ENCODE measurements at regions not wholly inside any gene's neighbourhood (a gene's known extent, or its start where the extent isn't known, plus 50 kb on each side); places are given as distances from the start of the nearest gene placed in this dataset.

GRCh38 chr13:97866751-97867150 lies 86.7 kb upstream of the IPO5 start:
- Histone ChIP-seq H3K36me3 (ENCODE audit: control insufficient read depth in 2 of 2, extremely low read depth in 1 of 2, insufficient read depth in 1 of 2, low read length in 1 of 2) (no peaks in the 10 kb centered on the region), H3K9me3 (no peaks in the 10 kb centered on the region), H3K4me1 (ENCODE audit: control insufficient read depth in 1 of 2, extremely low read depth in 1 of 2, insufficient read depth in 2 of 2, low read length in 2 of 2) (no peaks in the 10 kb centered on the region), H3K27me3 (replicated peaks in 1 of 2; ENCODE audit: control insufficient read depth in 2 of 2, extremely low read depth in 1 of 2, insufficient read depth in 2 of 2, low read length in 1 of 2) (no peaks in the 10 kb centered on the region), H3K4me3 (ENCODE audit: control insufficient read depth in 1 of 2, extremely low read depth in 1 of 2, low read length in 1 of 2) (no peak overlapping the region), H3K27ac (ENCODE audit: low read length) (no peak overlapping the region)
- DNase-seq = no peak
- Mint-ChIP-seq H3K36me3 (no peaks in the 10 kb centered on the region), H3K4me1 (no peaks in the 10 kb centered on the region), H3K27ac (no peak overlapping the region), H3K9me3 (no peaks in the 10 kb centered on the region), H3K27me3 (peaks cover 7% of the 10 kb centered on the region in 2 donors), H3K4me3 (no peak overlapping the region)
- no CpG with 5 or more reads among the region's 3 CpGs for WGBS (ENCODE audit: insufficient coverage)
- no peak for ATAC-seq (replicated peaks in 1 of 4)
- ChIA-PET POLR2A (no interaction called here), CTCF (interaction anchor here in 1 of 2 donors (0.7 kb wide), 1 partner anchor 216 kb away, joined by 3 read pairs; no protein-coding TSS in a partner anchor)

- H3K36me3 Mint-ChIP-seq = no peaks in the 10 kb centered on the region
- DNase-seq (no peak), ATAC-seq (replicated peaks in 1 of 4) (no peak)
- Histone ChIP-seq H3K9me3 (no peaks in the 10 kb centered on the region), H3K36me3 (ENCODE audit: control insufficient read depth in 2 of 2, extremely low read depth in 1 of 2, insufficient read depth in 1 of 2, low read length in 1 of 2) (no peaks in the 10 kb centered on the region), H3K4me3 (ENCODE audit: control insufficient read depth in 1 of 2, extremely low read depth in 1 of 2, low read length in 1 of 2) (no peak overlapping the region), H3K27me3 (replicated peaks in 1 of 2; ENCODE audit: control insufficient read depth in 2 of 2, extremely low read depth in 1 of 2, insufficient read depth in 2 of 2, low read length in 1 of 2) (peaks cover 0 to 3% of the 10 kb centered on the region in 2 experiments), H3K4me1 (ENCODE audit: control insufficient read depth in 1 of 2, extremely low read depth in 1 of 2, insufficient read depth in 2 of 2, low read length in 2 of 2) (no peaks in the 10 kb centered on the region), H3K27ac (ENCODE audit: low read length) (no peak overlapping the region)
- no CpG with 5 or more reads among the region's 1 CpG for WGBS (ENCODE audit: insufficient coverage)
- H3K27ac Mint-ChIP-seq = no peak overlapping the region
- ChIA-PET POLR2A (no interaction called here), CTCF (no interaction called here)
- H3K9me3 Mint-ChIP-seq = no peaks in the 10 kb centered on the region
- peaks cover 8 to 16% of the 10 kb centered on the region in 2 donors for H3K27me3 Mint-ChIP-seq
- no peak overlapping the region for H3K4me3 Mint-ChIP-seq
- H3K4me1 Mint-ChIP-seq = no peaks in the 10 kb centered on the region
Measured at GRCh38 chr13:97873398-97873797, 80.1 kb upstream of the IPO5 start.

GRCh38 chr13:97875218-97875617 lies 78.3 kb upstream of the IPO5 start:
- ATAC-seq (replicated peaks in 1 of 4) (no peak), DNase-seq (no peak)
- no peaks in the 10 kb centered on the region for H3K36me3 ChIP-seq (ENCODE audit: control insufficient read depth in 2 of 2, extremely low read depth in 1 of 2, insufficient read depth in 1 of 2, low read length in 1 of 2)
- Mint-ChIP-seq H3K4me3 (no peak overlapping the region), H3K4me1 (no peaks in the 10 kb centered on the region), H3K27ac (no peak overlapping the region), H3K9me3 (no peaks in the 10 kb centered on the region), H3K36me3 (no peaks in the 10 kb centered on the region), H3K27me3 (peaks cover 7 to 23% of the 10 kb centered on the region in 2 donors)
- H3K4me1 ChIP-seq (ENCODE audit: control insufficient read depth in 1 of 2, extremely low read depth in 1 of 2, insufficient read depth in 2 of 2, low read length in 2 of 2) = no peaks in the 10 kb centered on the region
- peaks cover 0 to 5% of the 10 kb centered on the region in 2 experiments for H3K27me3 ChIP-seq (replicated peaks in 1 of 2; ENCODE audit: control insufficient read depth in 2 of 2, extremely low read depth in 1 of 2, insufficient read depth in 2 of 2, low read length in 1 of 2)
- H3K9me3 ChIP-seq = no peaks in the 10 kb centered on the region
- ChIA-PET POLR2A (no interaction called here), CTCF (no interaction called here)
- H3K27ac ChIP-seq (ENCODE audit: low read length) = no peak overlapping the region
- H3K4me3 ChIP-seq (ENCODE audit: control insufficient read depth in 1 of 2, extremely low read depth in 1 of 2, low read length in 1 of 2) = no peak overlapping the region
- WGBS (ENCODE audit: insufficient coverage) = 69% methylated on average over 7 of the region's 9 CpGs

DNA sequence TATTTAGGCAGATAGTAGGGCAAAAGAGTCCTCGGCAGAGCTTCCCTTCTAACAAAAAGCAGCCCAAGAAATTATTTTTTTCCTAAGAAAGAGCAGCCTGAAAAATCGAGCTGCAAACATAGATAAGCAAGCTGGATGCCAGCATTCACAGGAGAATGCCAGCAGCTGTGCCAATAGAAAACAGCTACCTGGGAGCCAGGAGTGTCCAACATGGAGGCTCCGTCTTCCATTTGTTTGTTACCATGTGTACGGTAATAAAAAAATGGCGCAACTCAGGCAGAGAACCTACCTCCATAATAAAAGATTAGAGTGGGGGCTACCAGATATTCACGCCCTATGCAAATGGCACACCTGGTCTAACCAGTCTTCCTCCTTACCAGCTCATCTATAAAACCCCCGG lies 77.6 kb upstream of the IPO5 start:
- H3K4me3 Mint-ChIP-seq = no peak overlapping the region
- peaks cover 10 to 23% of the 10 kb centered on the region in 2 donors for H3K27me3 Mint-ChIP-seq
- POLR2A ChIA-PET = no interaction called here
- CTCF ChIA-PET = no interaction called here
- Histone ChIP-seq H3K36me3 (ENCODE audit: control insufficient read depth in 2 of 2, extremely low read depth in 1 of 2, insufficient read depth in 1 of 2, low read length in 1 of 2) (no peaks in the 10 kb centered on the region), H3K9me3 (no peaks in the 10 kb centered on the region), H3K4me3 (ENCODE audit: control insufficient read depth in 1 of 2, extremely low read depth in 1 of 2, low read length in 1 of 2) (no peak overlapping the region), H3K27me3 (replicated peaks in 1 of 2; ENCODE audit: control insufficient read depth in 2 of 2, extremely low read depth in 1 of 2, insufficient read depth in 2 of 2, low read length in 1 of 2) (peaks cover 0 to 7% of the 10 kb centered on the region in 2 experiments), H3K27ac (ENCODE audit: low read length) (no peak overlapping the region), H3K4me1 (ENCODE audit: control insufficient read depth in 1 of 2, extremely low read depth in 1 of 2, insufficient read depth in 2 of 2, low read length in 2 of 2) (no peaks in the 10 kb centered on the region)
- H3K9me3 Mint-ChIP-seq = no peaks in the 10 kb centered on the region
- 49% methylated on average over 3 of the region's 7 CpGs for WGBS (ENCODE audit: insufficient coverage)
- ATAC-seq (replicated peaks in 1 of 4) (no peak), DNase-seq (no peak)
- no peaks in the 10 kb centered on the region for H3K4me1 Mint-ChIP-seq
- no peaks in the 10 kb centered on the region for H3K36me3 Mint-ChIP-seq
- no peak overlapping the region for H3K27ac Mint-ChIP-seq

DNA sequence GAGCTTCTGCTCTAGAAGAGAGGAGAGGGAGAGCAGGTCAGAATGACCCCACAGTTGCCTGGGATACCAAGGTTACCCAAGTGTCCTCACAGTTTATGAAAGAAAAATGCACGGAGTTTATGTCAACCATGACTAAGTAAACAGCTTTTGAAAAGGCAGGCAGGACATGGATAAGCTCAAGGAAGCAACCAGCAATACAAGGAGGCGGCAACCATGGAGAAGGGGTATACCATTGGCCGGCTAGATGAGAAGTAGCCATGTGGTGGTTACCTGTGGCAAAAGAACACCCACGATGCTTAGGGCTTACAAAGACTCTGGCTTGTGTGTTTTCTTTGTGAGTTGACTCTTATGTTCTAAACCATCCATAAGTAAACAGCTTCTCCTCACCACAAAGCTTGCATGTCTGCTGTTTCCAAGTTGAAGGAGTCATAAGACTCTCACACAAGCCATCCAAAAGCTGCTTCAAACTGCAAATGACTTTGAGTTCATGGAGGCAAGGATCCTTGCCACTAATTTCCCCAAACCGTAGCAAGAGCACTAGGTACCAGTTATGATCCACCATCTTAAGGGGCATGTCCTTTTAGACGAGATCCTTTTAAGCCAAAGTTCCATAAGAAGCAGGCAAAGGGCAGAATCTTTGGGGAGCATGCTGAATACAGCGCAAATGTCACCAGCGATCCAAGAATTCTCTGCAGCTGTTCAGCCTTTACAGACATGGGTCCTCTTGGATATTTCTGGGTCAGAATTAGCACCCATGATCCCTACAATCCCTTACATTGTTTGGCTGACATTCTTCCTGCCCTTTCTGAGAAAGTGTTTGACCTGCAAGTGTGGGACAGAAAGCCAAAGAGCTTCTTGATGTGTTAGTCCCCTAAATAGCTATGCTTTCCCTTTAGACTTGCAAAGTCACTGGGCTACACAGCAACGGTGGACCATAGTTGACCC lies 74.8 kb upstream of the IPO5 start:
- no peak overlapping the region for H3K27ac Mint-ChIP-seq
- Histone ChIP-seq H3K27me3 (replicated peaks in 1 of 2; ENCODE audit: control insufficient read depth in 2 of 2, extremely low read depth in 1 of 2, insufficient read depth in 2 of 2, low read length in 1 of 2) (peaks cover 0 to 13% of the 10 kb centered on the region in 2 experiments), H3K4me3 (ENCODE audit: control insufficient read depth in 1 of 2, extremely low read depth in 1 of 2, low read length in 1 of 2) (no peak overlapping the region), H3K27ac (ENCODE audit: low read length) (no peak overlapping the region), H3K9me3 (no peaks in the 10 kb centered on the region), H3K36me3 (ENCODE audit: control insufficient read depth in 2 of 2, extremely low read depth in 1 of 2, insufficient read depth in 1 of 2, low read length in 1 of 2) (no peaks in the 10 kb centered on the region), H3K4me1 (ENCODE audit: control insufficient read depth in 1 of 2, extremely low read depth in 1 of 2, insufficient read depth in 2 of 2, low read length in 2 of 2) (no peaks in the 10 kb centered on the region)
- peaks cover 20 to 41% of the 10 kb centered on the region in 2 donors for H3K27me3 Mint-ChIP-seq
- no peaks in the 10 kb centered on the region for H3K9me3 Mint-ChIP-seq
- no peak for ATAC-seq (replicated peaks in 1 of 4)
- no peak for DNase-seq
- ChIA-PET CTCF (no interaction called here), POLR2A (no interaction called here)
- WGBS (ENCODE audit: insufficient coverage) = 65% methylated on average over 8 of the region's 9 CpGs
- no peaks in the 10 kb centered on the region for H3K4me1 Mint-ChIP-seq
- H3K36me3 Mint-ChIP-seq = no peaks in the 10 kb centered on the region
- H3K4me3 Mint-ChIP-seq = no peak overlapping the region

DNA sequence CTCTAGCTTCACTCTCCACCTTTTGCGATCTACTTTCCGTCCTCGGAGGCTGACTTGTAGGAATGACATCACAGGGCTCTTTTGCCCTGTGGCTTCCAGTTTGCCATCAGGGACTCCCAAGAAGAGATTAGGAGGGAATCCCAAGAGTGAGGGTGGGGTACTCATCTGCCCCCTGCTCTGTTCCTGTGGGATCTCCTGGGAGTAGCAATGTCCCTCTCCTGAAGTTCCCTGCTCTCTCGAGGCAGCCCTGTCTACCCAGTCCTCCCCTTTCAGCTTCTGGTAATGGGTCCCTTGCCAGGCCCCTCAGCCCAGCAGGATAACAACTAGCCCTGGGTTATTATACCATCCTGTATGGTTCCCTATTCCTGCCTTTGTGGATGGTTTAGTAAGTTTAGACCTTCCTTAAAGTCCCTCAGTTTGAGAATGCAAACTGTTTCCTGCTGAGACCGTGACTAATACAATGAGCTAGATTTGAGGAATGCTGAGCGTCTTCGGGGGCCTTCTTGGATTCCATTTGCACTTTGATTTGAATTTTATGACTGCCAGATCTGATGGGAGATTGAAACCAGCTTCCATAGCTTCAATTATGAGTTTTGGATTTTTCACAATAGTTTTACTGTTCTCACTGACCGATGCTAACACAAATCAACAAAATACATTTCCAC lies 73.7 kb upstream of the IPO5 start:
- 64% methylated on average over 5 of the region's 8 CpGs for WGBS (ENCODE audit: insufficient coverage)
- CTCF ChIA-PET = no interaction called here
- no peaks in the 10 kb centered on the region for H3K9me3 Mint-ChIP-seq
- H3K27me3 Mint-ChIP-seq = peaks cover 21 to 41% of the 10 kb centered on the region in 2 donors
- no peak overlapping the region for H3K27ac Mint-ChIP-seq
- no peaks in the 10 kb centered on the region for H3K9me3 ChIP-seq
- H3K27ac ChIP-seq (ENCODE audit: low read length) = no peak overlapping the region
- no peak for DNase-seq
- H3K36me3 ChIP-seq (ENCODE audit: control insufficient read depth in 2 of 2, extremely low read depth in 1 of 2, insufficient read depth in 1 of 2, low read length in 1 of 2) = no peaks in the 10 kb centered on the region
- no peak for ATAC-seq (replicated peaks in 1 of 4)
- no peaks in the 10 kb centered on the region for H3K4me1 Mint-ChIP-seq
- POLR2A ChIA-PET = no interaction called here
- no peaks in the 10 kb centered on the region for H3K36me3 Mint-ChIP-seq
- H3K4me3 ChIP-seq (ENCODE audit: control insufficient read depth in 1 of 2, extremely low read depth in 1 of 2, low read length in 1 of 2) = no peak overlapping the region
- H3K27me3 ChIP-seq (replicated peaks in 1 of 2; ENCODE audit: control insufficient read depth in 2 of 2, extremely low read depth in 1 of 2, insufficient read depth in 2 of 2, low read length in 1 of 2) = peaks cover 0 to 20% of the 10 kb centered on the region in 2 experiments
- no peaks in the 10 kb centered on the region for H3K4me1 ChIP-seq (ENCODE audit: control insufficient read depth in 1 of 2, extremely low read depth in 1 of 2, insufficient read depth in 2 of 2, low read length in 2 of 2)
- H3K4me3 Mint-ChIP-seq = no peak overlapping the region
